LHCN-M2 (cell line): ENCODE measurements at regions not wholly inside any gene's neighbourhood (a gene's known extent, or its start where the extent isn't known, plus 50 kb on each side); places are given as distances from the start of the nearest gene placed in this dataset.
"Not testable (repeated sequence)": the region's sequence is repeated elsewhere in the genome, so short reads cannot be mapped to it uniquely, and the experiment has no call there.

Experiments
- DNase-seq: peaks from one replicate; pipeline ENCODE4 v3.0.0-alpha.2; 2012; ENCODE audit warnings: low read depth

DNA sequence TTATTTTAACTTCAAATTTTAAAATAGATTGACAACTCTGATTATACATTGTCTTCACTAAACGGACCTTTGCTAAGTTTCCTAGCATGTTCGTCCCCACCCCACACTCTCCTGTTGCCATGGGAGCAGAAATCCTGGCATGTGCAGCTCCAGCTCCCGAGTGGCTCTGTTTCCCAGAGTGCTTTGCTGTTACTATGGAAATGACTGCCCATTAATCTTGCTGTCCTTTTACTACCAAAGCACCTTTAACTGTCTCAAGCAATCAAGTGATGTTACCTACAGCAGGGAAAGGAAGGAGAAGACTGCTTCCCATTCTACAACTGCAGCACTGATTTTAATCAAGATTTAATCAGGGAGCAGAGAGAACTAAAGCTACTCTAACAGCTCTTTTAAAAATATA lies 212.0 kb upstream of the KIF2A start:
- peak; percentile 22 for DNase-seq

DNA sequence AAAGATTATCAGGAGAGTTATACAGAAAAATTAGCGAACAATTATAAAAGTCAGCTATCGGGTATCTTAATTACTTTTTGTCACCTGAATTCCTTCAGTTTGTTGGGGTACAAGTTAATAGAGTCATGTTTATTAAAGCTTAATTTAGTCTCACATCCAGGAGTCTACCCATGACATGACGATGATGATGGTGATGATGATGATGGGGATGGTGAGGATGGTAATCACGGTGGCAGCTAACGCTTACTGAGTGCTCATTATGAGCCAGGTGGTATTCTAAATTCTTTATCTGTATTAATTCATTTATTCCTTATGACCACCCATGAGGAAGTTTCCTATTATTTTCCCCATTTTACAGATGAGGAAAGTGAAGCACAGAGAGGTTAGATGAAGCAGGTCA lies 208.6 kb upstream of the KIF2A start:
- DNase-seq = no peak

GRCh38 chr5:62100201-62100600 lies 205.8 kb upstream of the KIF2A start:
- no peak for DNase-seq

- DNase-seq = not testable (repeated sequence)
Observed at GRCh38 chr5:62103863-62104262, 202.1 kb upstream of the KIF2A start.

DNA sequence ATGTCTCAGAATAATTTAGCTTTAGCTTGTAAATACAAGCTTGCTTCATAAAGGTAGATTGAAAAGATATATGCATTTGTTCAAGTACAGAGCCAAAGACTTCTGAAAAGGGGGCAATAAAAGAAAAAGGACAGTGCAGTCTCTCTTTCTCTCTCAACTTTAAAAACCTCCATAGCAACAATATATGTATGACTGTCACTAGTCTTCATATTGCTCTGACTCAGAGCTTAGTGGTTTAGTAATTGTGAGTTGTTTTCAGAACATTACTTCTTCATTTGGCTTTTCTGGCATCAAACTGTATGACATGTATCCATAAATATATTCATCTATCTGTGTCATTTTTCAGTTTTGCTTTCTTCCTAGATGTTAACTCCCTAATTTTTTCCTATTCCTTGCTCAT lies 194.6 kb upstream of the KIF2A start:
- DNase-seq = peak; percentile 4

DNA sequence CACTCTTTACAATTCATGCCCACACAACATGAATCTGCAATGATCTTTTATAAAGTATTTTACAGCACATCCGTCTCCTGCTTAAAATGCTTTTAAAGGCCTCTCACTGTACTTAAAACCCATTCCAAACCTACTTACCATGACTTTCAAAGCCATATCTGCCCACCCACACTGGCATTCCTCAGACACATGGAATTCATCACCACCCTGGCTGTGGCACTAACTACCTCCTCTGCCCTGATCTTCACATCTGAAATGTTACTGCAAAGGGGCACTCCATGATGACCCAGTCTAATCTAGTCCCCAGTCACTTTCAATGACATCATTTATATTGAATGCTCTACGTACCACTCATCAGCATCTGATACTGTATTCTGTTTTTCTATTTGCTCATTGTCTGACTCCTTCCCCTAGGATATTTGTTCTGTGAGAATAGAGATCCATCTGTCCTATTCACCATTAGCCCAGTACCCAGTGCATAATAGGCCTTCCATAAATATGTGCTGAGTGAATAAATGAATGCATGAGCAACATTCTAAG lies 193.2 kb upstream of the KIF2A start:
- DNase-seq = no peak

DNA sequence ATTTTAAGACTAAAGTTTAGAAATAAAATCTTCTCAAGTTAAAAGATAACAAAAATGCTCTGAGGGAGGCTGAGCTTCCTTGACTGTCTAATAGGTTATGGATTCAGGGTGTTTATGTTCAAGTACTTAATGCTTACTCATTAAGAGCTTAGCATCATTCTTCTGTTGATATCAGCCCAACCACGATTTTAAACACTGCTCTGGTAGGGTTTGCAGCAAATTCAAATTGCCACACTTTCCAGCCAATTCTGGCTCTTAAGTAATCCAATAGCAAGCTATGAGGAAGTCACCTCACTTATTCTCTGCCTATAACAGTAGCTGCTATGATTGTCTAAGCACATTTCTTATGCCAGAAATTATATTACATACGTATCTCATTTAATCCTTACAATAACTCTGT lies 191.0 kb upstream of the KIF2A start:
- no peak for DNase-seq

DNA sequence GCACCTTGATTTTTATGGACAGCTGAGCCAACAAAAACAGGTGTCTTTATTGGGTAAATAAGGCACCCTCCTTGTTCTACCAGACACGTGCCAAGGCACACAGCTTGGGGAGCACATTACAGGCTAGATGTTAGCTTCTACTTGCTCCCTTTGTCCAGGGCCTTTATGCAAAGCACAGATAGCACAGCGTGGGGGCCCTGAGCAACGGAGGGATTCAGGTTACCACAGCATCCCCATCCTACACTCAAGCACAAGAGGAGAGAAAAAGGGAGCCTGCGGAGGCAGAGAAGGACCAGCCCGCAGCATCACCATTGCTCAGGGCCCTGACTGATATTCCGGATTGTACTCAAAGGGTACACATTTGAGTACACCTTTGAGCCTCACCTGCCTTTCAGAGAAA lies 181.7 kb upstream of the KIF2A start:
- no peak for DNase-seq

GRCh38 chr5:62126090-62126489 lies 179.9 kb upstream of the KIF2A start:
- no peak for DNase-seq

DNA sequence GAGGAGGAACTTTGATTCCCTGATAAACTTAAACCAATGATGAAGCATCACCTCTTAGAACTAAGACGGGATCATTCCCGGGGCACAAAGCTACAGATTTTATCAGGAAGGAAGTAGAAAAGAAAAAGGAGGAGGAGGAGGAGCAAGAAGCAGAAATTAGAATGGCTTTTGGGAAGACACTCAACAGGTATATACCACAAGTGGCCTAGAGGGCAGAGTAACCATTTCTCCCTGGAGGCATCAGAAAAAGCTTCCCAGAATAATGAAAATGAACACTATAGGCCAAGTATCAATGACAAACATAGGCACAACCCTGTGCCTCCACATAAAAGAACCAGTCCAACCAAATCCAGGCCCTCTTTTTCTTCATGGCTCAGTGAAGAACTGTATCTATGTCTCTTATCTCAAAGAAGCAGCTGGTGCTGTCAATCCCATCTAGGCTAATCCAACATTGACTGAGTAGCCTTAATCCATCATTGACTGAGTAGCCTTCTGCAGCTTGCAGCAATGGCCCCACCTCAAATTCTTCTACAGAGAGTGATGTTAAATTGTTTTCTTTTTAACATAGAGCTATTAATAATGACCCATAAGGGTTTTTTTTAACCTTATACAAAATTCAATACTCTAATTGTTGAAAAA lies 178.8 kb upstream of the KIF2A start:
- DNase-seq = peak; percentile 7

GRCh38 chr5:62130107-62130506 lies 175.9 kb upstream of the KIF2A start:
- no peak for DNase-seq

- DNase-seq = no peak
Observed at GRCh38 chr5:62132276-62132675, 173.7 kb upstream of the KIF2A start.

GRCh38 chr5:62133426-62133825 lies 172.6 kb upstream of the KIF2A start:
- DNase-seq = no peak

GRCh38 chr5:62134811-62135210 lies 171.2 kb upstream of the KIF2A start:
- no peak for DNase-seq

DNA sequence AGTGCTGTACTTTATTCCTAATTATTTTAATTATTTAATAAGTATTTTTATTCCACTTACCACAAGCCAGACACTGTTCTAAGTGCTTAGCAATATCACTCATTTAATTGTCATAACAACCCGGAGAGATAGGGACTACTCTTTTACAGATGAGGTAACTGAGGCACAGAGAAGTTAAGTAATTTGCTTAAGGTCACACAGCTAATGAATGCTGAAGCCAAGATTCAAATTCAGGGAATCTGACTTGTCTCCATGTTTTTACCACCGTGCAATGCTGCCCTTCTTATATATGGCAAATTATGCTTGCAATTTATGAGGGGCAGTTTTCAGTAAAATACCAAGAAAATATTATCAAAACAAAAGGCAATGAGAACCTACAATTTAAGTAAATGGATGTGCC lies 168.4 kb upstream of the KIF2A start:
- DNase-seq = no peak

- no peak for DNase-seq
Observed at GRCh38 chr5:62138607-62139006, 167.4 kb upstream of the KIF2A start.

DNA sequence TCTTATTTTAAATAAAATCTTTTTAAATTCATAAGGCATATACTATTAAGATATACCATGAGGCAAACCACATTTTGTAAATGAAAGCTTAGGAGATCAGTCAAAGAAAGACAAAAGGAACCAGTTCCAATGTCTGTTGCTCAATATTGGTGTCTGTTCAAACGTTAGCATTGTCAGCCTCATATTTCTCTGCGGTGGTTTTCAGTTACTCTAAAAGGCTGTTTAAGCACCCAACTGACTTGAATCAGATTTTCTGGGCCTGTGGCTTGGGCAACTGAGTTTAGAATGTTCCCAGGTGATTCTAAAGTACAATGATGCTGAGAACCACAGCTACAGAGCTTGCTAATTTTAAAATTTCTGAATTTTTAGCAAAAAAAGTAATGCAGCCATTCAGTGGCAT lies 166.3 kb upstream of the KIF2A start:
- DNase-seq = no peak

GRCh38 chr5:62142351-62142750 lies 163.7 kb upstream of the KIF2A start:
- no peak for DNase-seq

GRCh38 chr5:62143268-62144229 lies 162.5 kb upstream of the KIF2A start:
- peak; percentile 33 for DNase-seq

- no peak for DNase-seq
Observed at GRCh38 chr5:62144401-62145022, 161.5 kb upstream of the KIF2A start.

GRCh38 chr5:62149879-62150278 lies 156.1 kb upstream of the KIF2A start:
- no peak for DNase-seq

DNA sequence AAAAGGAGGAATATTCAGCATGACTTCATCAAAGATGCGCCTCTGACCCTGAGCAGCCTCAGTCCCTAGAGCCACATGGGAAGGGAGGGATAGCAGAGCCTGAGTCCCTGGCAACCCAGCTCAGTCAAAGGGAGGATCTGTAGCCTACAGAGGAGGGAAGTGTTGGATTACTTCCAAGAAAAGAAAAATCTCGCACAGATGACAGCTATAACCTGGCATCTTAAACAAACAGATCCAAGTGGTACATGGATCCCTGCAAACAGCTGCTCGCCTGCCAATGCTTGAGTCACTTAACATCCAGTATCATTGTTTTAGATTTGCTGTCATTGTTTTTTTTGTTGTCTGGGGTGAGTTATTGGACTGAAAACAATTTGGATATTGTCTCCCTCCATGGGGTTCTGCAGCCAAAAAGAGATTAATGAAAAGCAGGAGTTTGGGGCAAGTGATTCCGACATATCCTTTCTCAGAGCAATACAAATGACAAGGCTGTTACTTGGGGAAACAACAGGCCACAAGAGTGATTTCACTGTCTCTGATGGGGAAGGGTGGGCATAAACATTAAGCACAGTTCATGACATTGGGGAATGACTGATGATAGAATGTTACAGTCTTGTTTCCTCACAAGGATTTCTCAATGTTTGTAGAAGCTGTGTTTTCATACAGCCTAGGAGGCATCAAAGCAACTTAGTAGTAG lies 153.5 kb upstream of the KIF2A start:
- DNase-seq = peak; percentile 81
